Superior temporal gyrus (tissue), 1 donor: ENCODE measurements at regions not wholly inside any gene's neighbourhood (a gene's known extent, or its start where the extent isn't known, plus 50 kb on each side); places are given as distances from the start of the nearest gene placed in this dataset.
"Not testable (repeated sequence)": the region's sequence is repeated elsewhere in the genome, so short reads cannot be mapped to it uniquely, and the experiment has no call there.

Experiments used
- DNase-seq: peaks from one replicate; pipeline ENCODE4 v3.0.0-alpha.2; 2016; ENCODE audit errors: extremely low spot score

DNA sequence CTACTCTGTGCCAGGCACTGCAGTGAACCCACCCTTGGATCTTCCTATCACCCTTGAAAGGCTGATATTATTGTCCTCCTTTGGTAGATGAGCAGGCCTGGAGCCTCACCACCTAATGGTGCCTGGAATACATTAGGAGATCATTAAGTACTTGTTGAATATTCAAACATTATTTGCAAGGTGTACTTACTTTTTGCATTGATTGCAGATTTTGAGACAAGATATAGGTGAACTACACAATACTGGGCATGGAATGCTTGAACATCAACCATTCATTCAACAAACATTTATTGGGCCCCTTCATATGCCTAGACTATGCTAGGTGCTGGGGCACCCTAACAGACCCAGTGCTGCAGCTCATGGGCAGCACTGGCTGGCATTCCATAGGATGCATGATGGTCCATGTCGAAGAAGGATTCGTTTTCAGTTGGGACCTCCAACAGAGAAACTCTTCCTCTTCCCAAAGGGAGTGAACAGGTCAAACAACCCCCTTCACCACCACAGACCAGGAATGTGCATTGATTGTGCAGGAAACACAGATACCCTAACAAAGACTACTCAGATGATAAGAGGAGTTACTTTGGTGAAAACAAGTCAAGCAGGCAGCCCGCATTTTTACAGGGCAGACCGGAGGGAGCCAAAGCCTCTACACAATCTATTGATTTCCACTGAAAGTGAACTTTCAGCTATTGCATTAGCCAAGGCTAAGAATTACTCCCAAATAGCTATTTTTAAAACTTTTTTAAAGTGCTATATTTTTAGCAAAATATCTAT lies 149.6 kb upstream of the SH3BP4 start:
- DNase-seq: no peak

GRCh38 chr2:234797566-234798250 lies 154.1 kb upstream of the SH3BP4 start:
- DNase-seq: no peak

DNA sequence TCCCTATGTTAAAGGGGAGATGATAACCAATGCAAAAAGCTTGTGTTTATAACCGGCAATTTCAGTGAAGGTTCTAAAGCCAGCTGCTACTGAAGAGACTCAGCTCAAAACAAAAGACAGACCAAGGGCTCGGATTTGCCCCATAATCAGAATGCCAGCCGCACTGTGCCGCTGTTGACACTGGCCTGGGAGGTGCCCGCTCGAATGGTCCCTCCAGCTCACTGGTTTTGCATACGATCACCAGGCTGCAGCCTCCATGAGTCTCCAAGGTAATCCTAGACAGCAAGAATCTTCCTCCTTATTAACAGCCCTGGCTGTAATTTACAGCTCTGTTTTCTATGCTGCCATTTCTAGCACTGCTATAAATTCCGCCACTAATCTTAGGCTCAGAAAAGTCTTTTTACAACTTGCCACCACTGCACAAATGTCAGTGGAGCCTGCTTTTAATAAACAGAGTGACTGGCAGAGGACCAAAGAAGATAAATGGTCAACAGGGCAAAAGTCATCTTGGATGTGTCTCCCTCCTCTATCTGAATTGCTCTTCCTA lies 155.7 kb upstream of the SH3BP4 start:
- peak; percentile 32 for DNase-seq

DNA sequence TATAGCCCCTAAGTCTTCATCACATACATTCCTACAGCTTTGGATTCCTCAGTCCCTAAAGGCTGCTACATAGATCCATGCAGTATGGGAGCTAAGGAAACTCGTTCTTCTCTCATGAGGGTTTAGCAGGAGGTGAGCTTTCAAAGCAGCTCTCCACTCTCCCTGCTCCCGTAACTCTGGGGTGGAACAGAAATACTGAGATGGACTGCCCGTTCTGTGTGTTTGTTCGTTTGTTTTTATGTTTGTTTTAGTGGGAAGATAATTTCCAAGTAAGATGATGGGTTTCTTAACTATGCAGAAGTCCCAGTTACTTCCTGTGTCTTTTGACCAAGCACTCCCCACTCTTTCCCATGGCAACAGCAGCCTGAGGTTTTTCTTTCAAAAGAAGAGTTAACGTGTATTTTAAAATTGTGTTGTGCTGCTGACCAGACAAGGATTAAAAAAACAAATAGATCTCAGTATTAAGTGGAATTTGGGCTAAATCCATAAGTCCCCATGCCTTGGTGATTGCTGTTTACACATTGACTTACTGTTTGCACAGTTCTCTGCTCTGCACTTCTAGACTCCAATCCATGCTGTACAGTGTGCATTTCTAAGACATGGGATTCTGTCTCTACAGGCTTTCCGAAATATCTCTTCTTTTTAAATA lies 156.4 kb upstream of the SH3BP4 start:
- DNase-seq: no peak

GRCh38 chr2:234794866-234795265 lies 157.0 kb upstream of the SH3BP4 start:
- DNase-seq: no peak

DNA sequence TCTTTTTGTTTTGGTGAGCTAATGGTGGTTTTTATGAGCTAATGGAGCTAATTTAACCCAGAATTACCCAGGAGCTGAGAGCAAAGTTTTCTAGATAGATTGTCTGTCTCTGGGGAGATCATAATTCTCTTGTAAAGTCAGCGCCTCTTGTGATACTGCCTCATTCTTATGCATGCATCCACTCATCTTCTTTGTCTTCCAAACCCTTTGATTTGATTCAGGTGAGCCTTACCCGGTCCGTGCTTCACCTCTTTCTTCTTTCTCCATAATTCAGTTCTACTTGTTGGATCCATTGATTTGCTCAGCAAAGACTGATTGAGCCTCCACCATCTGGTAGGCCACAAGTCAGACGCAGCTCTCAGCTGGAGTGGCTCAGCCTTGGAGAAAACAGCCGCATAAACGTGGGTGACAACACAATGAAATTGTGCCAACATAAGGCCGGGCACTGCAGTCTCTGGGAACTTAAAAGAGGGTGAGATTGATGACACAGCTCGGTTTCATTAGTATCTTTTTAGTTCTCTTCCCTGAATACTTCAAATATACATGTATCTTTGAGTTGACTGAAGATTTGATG lies 158.5 kb upstream of the SH3BP4 start:
- DNase-seq: no peak

DNA sequence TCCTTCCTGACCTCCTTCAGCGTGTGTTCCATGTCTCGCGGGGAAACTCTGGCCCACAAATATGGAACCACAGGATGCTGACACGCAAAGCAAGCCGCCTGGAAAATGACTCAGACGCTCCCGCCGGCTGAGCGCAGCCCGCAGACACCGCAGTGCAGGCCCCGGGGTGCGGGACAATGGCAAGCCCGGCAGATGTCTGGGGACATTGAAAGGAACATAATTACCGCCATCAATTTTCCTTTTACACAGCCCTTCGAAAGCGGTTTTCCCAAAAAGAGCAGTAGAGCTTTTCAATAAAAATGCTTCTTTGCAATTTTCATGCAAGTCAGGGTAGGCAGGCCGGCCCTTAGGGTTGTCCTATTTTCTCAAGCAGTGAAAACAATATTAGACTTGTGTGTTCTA lies 159.2 kb upstream of the SH3BP4 start:
- DNase-seq: no peak

GRCh38 chr2:234792096-234792495 lies 159.7 kb upstream of the SH3BP4 start:
- not testable (repeated sequence) for DNase-seq

DNA sequence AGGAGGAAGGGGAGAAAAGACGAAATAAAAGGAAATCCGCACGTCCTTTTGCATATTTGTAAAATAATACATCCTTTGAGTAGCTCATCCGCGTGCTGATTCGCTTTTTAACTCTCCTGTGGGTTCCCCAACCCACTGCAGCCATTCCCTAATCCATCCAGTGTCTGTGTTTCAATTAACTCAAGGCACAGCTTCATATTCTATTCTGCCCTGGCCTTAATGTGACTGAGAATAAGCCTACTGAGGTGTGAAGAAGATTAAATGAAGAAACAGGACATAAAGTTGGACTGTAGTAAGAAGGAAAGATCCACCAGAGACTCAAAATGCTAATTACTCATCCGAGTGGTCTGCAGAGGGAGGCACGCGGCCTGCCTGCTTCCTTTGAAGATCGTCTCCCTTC lies 161.4 kb upstream of the SH3BP4 start:
- DNase-seq: no peak

DNA sequence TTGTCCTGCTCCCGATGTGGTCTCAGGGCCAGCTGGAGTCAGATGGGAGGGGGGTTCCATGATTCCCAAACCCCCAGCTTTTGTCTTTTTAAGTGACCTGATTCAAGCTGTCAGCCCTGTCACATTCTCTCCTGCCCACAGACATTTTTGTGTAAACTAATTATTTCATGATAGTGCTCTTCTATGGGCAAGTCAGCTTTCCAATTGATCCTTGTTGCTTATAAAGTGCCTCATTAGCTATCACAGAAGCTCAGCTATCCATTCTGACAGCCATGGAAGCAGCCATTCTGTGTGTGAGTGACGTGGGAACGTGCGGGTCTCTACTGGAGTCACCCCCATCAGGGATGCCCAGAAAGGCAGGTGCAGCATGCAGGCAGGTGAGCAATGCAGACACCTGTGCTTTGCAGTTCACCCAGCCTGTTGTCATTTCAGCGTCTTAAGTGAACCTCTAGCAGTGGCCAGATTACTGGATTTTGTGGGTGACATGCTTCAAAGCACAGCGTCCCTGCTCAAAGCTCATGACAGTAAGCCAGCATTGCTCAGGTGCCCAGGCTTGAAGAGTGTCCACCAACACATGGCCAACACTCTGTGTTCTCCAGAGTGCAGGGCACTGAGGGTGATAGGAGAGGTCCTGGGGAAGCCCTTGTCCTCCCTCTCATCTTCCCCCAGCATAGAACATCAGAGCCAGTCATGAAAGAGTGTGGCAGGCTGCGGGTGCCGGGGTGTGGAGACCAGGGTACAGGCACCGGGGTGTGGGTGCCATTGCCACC lies 162.1 kb upstream of the SH3BP4 start:
- DNase-seq: no peak

DNA sequence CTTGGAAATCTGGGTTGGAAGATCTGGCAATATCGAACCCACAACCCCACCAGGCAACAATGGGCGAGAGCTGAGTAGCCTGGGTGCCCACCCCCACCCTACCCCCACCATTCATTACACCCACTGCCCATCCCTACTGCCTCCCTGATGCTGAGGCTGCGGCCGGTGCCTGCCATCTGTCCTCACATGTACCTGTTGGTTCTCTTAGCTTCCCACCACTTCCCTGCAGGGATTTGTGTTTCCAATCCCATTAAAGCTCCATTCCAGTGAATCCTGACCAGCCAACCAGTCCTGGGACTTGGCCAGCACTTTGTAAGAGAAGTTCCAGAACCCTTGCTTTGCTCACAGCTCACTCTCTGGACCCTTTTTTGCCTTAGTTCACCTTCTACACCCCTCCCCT lies 163.0 kb upstream of the SH3BP4 start:
- no peak for DNase-seq

DNA sequence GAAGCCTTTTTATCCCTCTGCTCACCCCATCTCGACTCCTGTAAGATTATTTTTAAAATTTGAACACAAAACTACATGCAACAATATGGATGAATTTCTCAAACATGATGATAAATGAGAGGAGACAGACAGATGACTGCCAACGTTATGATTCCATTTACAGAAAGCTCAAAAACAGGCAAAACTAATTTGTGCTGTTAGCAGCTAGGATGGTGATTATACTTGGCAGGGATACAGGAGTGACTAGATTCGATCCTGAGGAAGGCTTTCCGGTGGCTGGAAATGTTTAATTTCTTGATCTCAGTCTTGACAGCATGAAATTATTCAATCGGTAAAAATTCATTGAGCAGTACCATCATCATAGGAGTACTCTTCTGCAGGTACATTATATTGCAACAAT lies 163.4 kb upstream of the SH3BP4 start:
- no peak for DNase-seq

GRCh38 chr2:234787114-234787513 lies 164.7 kb upstream of the SH3BP4 start:
- DNase-seq: no peak

GRCh38 chr2:234773764-234774409 lies 177.9 kb upstream of the SH3BP4 start:
- DNase-seq: no peak

- no peak for DNase-seq
These were observed 178.7 kb upstream of the SH3BP4 start for GRCh38 chr2:234773129-234773528.

DNA sequence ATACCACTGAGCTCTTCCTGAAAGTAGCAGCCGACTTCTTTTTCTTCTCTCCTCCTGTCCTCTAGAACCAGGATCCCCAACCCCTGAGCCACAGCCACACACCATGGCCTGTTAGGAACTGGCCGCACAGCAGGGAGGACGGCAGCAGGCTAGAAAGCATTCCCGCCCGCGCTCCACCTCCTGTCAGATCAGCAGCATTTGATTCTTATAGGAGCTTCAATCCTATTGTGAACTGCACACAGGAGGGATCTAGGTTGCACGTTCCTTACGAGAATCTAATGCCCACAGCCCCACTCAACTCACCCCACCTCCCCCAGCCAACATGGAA lies 179.1 kb upstream of the SH3BP4 start:
- no peak for DNase-seq

- no peak for DNase-seq
These were observed 179.7 kb upstream of the SH3BP4 start for GRCh38 chr2:234771980-234772732.

DNA sequence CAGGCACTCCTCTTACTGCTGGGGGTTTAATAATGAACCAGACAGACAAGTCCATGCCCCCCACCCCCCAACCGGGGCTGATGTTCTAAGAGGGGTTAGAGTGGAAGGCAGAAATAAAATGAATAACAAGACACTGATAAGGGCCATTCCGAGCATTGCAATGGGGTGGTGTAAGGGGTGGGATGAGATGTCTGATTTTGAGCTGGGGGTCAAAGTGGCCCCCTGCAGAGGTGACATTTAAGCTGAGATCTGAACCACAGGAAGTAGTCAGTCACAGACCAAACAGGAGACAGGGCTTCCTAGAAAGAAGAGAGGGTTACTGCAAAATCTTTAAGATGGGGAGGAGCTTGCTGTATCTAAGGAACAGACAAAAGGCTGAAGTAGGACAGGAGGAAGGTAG lies 180.6 kb upstream of the SH3BP4 start:
- no peak for DNase-seq

GRCh38 chr2:234770715-234771141 lies 181.1 kb upstream of the SH3BP4 start:
- DNase-seq: no peak

GRCh38 chr2:234770031-234770506 lies 181.7 kb upstream of the SH3BP4 start:
- DNase-seq: no peak
